GM19043 (cell line): ENCODE measurements at regions not wholly inside any gene's neighbourhood (a gene's known extent, or its start where the extent isn't known, plus 50 kb on each side); places are given as distances from the start of the nearest gene placed in this dataset.
"Not testable (repeated sequence)": the region's sequence is repeated elsewhere in the genome, so short reads cannot be mapped to it uniquely, and the experiment has no call there.

Experiments used
- ATAC-seq: cut with Tn5 transposase; IDR thresholded peaks from one replicate; pipeline ENCODE4 v1.9.1; 2021; ENCODE audit warnings: low read depth; ENCODE audit not compliant: unreplicated experiment

DNA sequence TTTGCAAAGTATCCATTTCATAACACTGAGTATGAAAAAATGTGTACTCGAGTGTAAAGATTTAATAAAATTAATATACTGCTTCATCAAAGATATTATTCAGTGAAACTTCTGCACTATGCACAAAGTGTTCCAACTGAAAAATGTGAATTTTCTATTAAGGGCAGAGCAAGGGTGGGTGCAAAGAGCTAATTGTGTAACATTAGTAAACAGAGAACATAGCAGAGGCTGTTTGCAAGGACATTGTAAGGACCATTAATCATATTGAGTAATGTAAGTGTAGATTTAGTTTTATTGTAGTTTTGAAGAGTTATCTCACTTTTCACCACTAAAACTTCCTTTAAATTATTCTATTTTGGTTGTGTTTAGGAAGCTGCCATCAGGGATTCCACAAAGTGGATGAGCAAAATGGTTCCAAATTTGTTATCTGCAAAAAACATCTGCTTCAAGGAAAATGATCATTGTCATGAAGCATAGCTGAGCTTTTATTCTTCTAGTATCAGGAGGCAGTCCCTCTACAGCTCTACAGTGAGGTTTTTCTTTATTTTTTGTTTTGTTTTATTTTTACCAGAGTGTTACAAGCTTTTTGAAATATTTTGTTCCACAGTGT lies 1375.4 kb downstream of the SLITRK1 start:
- ATAC-seq: no peak

DNA sequence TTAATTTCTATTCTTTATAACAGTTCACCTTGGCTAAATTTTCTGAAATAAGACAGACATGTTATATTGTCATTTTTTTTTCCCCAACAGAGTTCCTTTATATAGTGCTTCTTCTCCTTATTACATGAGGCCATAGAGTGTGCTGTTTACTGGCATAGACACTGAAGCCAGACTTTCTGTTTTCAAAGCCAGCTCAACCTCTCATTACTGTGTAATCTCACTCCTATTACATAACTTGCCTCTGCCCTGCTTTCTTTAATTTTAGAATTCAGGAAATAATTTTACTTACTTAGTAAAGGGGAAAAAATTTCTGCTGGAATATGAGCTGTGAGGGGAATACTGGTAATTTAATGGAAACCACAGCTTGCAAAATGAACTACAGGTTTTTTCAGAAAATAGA lies 1380.4 kb downstream of the SLITRK1 start:
- no peak for ATAC-seq

DNA sequence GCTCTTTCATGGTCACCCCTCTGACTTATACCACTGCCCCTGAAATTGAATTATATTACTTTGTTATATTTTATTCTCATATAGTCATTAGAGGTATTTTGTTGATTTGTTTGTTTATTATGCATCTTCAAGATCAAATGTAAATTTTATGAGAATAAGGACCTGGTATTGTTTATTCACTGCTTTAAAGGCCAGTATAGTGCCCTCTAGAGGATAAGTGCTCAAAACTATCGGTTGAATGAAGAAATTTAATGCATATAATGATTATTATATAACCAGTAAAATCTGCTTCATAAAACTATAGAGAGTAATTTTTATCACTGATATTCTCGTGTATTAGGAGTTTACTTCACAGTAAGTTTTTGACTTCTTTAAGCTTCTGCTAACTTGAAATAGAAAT lies 1401.9 kb downstream of the SLITRK1 start:
- ATAC-seq: no peak

DNA sequence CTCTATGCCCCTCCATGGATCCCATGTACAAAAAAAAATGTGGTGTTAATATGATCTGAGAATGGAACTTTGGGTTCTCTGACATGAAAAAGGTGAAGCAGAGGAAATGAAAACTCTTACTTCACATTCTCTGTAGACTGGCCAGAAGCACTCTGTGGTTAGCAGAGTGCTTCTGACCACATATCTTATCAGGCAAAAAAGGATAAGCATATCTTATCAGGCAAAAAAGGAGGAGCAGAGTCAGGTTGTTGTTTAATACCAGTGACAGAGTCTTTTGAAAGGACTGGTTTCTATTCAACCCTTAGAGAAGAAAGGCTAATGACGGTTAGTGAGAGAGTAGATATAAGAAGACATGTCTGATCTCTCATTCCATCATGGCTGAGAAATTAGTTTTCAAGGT lies 1404.8 kb downstream of the SLITRK1 start:
- no peak for ATAC-seq

DNA sequence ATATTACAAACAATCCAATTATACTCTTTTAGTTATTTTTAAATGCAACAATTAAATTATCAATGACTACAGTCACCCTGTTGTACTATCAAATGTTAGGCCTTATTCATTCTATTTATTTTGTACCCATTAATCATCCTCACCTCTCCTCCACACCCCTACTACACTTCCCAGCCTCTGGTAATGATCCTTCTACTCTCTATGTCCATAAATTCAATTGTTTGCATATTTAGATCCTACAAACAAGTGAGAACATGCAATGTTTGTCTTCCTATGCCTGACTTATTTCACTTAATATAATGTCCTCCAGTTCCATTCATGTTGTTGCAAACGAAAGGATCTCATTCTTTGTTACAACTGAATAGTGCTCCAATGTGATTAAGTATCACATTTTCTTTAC lies 1414.6 kb downstream of the SLITRK1 start:
- ATAC-seq: no peak

DNA sequence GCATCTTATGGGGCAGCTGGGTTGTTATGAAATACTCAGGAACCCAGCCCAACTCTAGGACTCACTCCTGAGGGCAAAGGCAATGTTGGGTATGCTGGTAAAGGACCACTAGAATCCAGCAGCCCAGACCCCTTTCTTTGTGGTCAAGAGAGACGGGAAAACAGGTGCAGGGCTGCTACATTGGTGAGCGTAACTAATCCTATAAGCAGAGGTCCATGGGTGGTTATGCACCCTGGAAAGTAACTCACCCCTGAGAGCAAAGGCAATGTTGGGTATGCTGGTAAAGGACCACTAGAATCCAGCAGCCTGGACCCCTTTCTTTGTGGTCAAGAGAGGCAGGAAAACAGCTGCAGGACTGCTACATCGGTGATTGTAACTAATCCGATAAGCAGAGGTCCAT lies 1422.7 kb downstream of the SLITRK1 start:
- not testable (repeated sequence) for ATAC-seq

DNA sequence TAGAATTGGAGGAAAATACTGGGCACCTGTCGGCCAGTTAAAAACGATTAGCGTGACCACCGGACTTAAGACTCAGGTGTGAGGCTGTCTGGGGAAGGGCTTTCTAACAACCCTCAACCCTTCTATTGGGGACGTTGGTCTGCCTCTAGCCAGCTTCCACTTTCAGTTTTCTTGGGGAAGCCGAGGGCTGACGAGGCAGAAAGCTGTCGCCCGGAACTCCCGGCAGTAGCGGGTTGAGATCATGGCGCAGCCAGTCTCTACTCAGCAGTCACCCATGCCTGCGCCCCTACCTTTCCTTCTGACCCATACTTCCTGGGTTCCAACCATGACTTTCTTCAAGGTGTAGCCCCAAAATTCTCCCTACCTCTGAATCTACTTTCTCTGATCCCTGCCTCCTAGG lies 1424.1 kb downstream of the SLITRK1 start:
- no peak for ATAC-seq

DNA sequence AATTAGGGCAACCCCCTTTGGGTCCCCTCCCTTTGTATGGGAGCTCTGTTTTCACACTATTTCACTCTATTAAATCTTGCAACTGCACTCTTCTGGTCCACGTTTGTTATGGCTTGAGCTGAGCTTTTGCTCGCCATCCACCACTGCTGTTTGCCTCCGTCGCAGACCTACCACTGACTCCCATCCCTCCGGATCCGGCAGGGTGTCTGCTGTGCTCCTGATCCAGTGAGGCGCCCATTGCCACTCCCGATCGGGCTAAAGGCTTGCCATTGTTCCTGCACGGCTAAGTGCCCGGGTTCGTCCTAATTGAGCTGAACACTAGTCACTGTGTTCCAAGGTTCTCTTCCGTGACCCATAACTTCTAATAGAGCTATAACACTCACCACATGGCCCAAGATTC lies 1424.7 kb downstream of the SLITRK1 start:
- not testable (repeated sequence) for ATAC-seq

DNA sequence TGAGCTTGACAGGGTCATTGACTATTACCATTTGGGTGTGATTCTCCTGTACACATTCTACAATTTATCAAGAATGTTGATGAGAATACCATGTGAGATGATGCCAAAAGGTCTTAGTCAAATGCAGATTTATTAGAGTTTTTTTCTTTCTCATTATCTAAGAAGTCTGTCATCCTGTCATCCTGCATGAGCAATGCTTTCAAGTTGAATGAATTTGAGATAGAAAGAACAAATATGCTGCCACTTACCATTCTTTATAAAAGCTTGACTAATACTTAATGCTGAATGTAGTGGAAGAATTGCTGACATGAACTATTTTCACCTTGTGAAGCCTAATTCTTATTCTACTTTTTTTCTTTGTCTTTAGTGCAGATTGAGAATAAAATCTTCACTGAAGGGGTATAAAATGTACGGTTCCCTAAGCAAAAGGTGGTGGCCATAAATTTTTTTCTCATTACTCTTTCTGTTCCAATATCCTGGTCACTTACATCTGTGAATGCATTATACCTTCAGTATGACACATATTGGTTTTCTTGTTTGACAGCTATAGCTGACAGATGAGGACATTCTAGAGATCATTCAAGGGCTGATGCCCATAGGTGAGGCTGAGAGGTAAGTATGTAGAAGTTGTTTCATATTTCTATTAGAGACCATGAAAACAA lies 1434.7 kb downstream of the SLITRK1 start:
- ATAC-seq: no peak

DNA sequence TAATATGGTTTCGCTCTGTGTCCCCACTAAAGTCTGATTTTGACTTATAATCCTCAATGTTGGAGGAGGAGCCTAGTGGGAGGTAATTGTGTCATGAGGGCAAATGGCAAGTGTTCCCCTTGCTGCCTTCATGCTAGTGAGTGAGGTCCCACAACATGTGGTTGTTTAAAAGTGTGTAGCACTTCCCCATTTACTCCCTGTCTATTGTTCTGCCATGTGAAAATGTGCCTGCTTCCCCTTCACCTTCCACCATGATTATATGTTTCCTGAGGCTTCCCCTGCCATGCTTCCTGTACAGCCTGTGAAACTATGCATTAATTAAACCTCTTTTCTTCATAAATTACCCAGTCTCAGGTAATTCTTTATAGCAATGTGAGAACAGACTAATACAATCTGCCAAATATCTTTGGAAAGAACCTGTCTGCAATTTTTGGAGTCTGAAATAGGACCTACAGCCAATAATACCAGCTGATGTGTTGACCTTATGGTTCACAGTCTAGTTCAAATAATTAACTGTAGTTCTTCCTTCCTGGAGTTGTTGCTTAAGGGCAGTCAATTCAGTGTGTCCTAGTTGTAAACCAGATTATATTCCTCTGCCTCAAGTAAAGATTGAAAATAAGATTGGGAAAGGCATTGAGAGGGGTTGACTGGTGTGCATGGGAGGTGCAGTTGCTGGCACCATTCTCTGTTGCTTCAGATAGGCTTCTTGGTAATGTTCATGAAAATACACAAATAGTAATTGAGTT lies 1442.9 kb downstream of the SLITRK1 start:
- ATAC-seq: no peak

DNA sequence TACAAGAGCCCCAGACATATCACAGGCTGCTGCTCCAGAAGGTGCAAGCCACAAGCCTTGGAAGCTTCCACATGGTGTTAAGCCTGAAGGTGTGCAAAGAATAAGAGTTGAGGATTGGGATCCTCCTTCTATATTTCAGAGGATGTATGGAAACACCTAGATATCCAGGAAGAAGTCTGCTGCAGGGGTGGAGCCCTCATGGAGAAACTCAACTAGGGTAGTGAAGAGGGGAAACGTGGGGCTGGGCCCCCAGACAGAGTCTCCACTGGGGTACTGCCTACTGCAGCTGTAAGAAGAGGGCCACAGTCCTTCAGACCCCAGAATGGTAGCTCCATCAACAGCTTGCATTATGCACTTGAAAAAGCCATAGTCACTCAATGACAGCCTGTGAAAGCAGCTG lies 1444.0 kb downstream of the SLITRK1 start:
- no peak for ATAC-seq

DNA sequence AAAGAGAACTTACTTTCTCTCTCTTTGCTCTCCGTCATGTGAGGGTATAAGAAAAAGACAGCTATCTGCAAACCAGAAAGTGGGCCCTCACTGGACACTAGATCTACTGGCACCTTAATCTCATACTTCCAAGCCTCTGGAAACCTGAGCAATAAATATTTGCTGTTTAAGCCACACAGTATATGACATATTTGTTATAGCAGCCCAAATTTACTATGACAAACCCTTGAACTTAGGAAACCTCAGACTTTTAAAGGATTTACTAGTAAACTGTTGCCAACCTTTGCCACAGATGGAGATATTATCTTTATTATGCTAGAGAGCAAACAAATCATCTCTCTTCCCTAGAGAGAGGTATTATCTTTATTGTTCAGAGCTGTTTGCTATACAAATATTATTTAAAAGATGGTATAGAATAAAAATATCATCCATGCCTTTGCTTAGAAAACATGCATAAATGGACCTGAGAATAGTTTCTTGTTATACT lies 1446.1 kb downstream of the SLITRK1 start:
- ATAC-seq: no peak

DNA sequence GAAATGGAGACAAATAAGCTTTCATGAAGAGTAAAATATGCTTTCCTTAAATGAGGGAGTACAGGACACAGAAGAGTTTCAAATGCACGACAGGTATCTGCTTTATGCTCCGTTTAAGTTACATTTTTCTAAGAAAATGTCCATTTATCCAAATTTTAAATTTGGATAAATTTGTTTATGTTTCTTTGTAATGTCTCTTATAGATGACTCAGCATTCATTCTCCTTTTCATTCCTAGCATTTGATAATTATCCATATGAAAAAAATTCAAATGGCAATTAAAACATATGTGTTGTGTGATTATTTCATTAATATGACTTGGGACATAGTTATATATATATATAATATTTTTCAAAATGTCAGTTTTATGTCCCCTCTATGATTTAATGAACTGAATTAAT lies 1449.3 kb downstream of the SLITRK1 start:
- no peak for ATAC-seq

DNA sequence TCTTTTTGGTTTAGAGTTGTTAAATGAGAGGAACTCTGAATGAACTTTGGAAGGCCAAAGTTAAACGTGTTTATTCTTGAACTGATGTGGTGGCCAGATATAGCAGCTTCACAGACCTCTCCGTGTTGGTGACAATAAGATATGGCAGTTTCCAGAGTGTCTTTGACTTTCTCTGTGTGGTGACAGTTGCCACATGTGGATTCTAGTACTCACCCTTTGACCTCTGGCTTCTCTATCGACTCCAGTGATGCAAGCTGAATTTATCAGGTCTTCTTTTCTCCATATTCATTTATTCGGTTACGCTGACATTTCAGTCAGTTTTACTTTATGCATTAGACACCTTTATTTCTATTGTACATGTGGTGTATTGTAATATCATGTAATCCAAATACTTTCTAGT lies 1469.5 kb downstream of the SLITRK1 start:
- ATAC-seq: no peak

DNA sequence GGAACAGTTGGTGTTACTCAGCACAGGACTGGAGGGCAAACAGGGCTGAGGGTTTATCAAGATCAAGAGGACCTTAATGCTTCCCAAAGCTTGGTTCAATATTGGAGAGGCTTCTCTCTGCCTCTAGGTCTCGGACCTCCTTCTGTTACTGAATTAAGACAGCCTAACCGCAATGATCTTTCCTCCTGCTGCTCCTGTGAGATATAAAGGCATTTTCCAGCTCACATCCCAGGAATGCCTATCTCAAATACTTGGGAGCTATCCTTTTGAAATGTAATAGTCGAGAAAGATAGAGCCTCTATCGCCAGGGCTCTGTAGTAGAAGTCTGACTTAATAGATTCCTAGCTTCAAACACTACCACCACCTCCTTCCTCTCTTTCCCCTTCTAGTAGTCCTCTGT lies 1475.0 kb downstream of the SLITRK1 start:
- ATAC-seq: no peak

DNA sequence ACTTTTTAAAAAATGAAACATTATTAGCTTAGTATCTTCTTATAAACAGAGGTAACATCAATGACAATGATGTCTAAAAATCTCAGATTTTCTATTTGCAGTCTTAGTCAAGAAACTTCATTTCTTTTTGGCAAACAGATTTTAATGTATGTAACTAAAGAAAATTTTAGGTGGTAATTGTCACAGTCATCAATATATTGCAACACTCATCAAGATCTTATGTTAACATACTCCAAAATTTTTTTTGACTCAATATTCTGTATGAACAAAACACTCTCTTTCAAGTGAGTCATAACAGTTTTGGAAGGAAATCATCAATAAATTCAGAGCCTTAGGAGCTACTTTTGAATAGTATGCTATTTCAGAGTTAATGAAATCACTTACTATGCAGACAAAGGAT lies 1507.6 kb downstream of the SLITRK1 start:
- no peak for ATAC-seq

DNA sequence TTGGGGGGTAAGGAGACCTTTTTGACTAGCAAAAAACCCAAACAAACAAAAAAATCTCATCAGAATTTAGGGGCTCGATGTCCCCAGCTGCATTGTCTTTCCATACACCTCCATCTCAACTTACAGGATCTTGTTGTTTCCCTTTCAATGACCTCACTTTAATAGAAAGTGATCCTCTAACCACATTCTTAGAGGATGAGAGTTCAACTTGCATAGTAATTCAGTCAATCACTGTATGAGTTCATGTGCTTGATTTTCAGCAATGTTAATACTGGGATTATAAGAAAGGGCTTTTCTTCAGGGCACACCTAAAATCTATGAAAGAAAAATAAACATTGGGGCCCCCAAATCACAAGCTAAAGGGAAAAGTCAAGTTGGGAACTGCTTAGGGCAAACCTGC lies 1512.0 kb downstream of the SLITRK1 start:
- no peak for ATAC-seq

DNA sequence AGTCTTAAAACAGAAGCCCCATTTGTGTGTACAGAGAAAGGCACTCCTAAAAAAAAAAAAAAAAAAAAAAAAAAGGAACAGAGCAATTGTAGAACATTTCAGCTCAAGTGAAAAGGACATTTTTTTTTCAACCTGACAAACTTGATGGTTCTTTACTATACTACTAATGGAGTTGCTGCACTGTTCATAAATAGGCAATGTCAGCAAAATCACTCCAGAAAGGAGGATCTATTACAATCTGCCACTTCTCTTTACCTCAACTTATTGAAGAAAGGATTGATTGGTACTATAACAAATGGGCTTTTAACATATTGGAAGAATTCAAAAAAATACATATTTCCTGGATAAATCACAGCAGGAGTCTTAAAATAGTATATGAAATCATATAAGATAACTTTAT lies 1517.7 kb downstream of the SLITRK1 start:
- no peak for ATAC-seq

DNA sequence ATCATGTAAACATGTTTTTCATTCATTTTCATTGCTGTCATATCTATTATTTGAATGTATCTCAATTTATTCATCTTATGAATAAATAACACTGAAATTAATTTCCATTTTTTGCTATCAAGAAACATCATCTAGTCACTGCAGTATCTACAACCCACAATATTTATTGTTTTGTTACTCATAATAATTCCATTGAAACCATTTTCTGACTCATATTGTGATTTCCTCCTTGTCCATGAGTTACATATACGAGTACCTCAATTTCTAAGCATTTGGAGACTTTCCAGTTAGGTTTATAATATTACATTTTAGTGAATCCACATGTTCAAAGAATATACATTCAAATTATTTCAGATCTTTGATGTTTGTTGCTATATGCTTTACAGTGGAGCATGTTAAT lies 1524.0 kb downstream of the SLITRK1 start:
- ATAC-seq: no peak

DNA sequence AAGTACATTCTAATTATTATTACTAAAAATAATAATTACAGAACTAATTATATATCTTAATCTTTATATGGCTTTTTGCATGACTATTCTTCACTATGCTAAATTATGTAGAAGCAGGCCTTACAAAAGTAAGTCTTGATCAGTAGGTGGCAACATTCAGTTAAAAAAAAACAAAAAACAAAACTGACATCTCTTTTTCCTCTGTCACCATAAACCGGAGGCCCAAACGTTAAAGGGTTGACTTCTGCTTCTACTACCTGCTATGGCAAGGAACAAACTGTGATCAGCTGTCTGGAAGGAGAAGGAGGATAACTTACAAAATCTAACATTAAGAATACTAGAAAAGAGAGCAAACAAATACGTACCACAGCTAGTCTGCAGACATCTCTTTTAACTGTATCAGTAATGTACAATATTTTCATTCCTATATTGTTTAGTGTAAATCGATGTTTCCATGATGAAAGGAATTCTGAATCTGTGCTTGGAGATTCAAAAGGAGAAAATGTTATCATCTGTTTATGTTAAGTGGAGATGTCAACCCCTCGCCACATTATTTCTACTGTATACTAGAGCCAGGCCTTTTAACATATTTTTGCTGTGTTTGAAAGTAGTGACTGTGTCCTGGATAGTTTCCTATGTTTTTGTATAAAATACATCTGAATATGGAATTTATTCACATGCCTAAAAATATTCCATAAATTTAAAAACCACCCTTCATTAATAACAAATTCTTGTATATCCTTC lies 1525.4 kb downstream of the SLITRK1 start:
- no peak for ATAC-seq

DNA sequence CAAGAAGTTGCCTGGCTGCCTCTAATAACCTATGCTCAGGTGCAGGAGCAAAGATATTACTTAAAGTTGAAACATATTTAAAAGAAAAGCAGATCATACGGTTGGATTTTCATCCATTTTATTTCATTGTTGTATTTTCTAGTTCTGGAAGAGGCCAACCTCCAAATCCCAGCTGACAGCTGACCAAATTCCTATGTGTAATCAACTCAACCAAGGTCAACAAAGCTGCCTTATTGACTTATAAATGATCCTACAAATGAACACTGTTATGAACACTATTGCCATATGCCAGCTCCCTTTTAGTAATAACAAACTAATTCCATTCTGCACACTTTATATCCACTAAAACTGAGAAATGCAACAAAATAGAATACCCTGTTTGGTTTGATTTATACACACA lies 1537.4 kb downstream of the SLITRK1 start:
- ATAC-seq: no peak
